Mesenchymal stem cell (in vitro differentiated cells and primary cell): ENCODE measurements at regions not wholly inside any gene's neighbourhood (a gene's known extent, or its start where the extent isn't known, plus 50 kb on each side); places are given as distances from the start of the nearest gene placed in this dataset.

ENCODE experiments used
- DNase-seq: peaks from one replicate; pipeline ENCODE4 v3.0.0-alpha.2; 2013
- H2AFZ ChIP-seq: one replicate; pipeline ENCODE4 v1.6.1; 2013; ENCODE audit warnings: low read depth, mild to moderate bottlenecking, control low read depth, inconsistent platforms, low read length, moderate library complexity
- H2AK5ac ChIP-seq: 2 replicates; pipeline ENCODE4 v1.6.1; 2013; ENCODE audit warnings: low read length, moderate library complexity, mild to moderate bottlenecking, inconsistent platforms; ENCODE audit not compliant: severe bottlenecking
- H2BK120ac ChIP-seq: one replicate; pipeline ENCODE4 v1.6.1; 2013; ENCODE audit warnings: low read depth, mild to moderate bottlenecking, inconsistent platforms, low read length, moderate library complexity
- H2BK12ac ChIP-seq, 2 experiments: one replicate each; pipeline ENCODE4 v1.6.1; 2013; ENCODE audit warnings: inconsistent platforms in 2 of 2, low read length in 2 of 2, mild to moderate bottlenecking in 2 of 2, moderate library complexity in 2 of 2, control low read depth in 1 of 2
- H2BK15ac ChIP-seq: one replicate; pipeline ENCODE4 v1.6.1; 2013; ENCODE audit warnings: mild to moderate bottlenecking, low read depth, inconsistent platforms; ENCODE audit not compliant: poor library complexity, severe bottlenecking
- H2BK5ac ChIP-seq: 2 replicates; pipeline ENCODE4 v1.6.1; 2013; ENCODE audit warnings: low read depth, mild to moderate bottlenecking, low read length, control low read depth, inconsistent platforms; ENCODE audit not compliant: poor library complexity, severe bottlenecking
- H3K14ac ChIP-seq, 2 experiments: one replicate each; pipeline ENCODE4 v1.6.1; 2013; ENCODE audit warnings: inconsistent platforms in 2 of 2, low read length in 2 of 2, control low read depth in 1 of 2, mild to moderate bottlenecking in 1 of 2, moderate library complexity in 1 of 2
- H3K18ac ChIP-seq, 2 experiments: one replicate each; pipeline ENCODE4 v1.6.1; 2013; ENCODE audit warnings: inconsistent platforms in 2 of 2, low read length in 2 of 2, control low read depth in 1 of 2, low read depth in 1 of 2, mild to moderate bottlenecking in 1 of 2
- H3K23ac ChIP-seq, 2 experiments: one replicate each; pipeline ENCODE4 v1.6.1; 2013; ENCODE audit warnings: inconsistent platforms in 2 of 2, low read length in 2 of 2, mild to moderate bottlenecking in 2 of 2, moderate library complexity in 2 of 2, control low read depth in 1 of 2
- H3K27ac ChIP-seq: 2 replicates; pipeline ENCODE4 v1.5.1; 2013; ENCODE audit warnings: mild to moderate bottlenecking, moderate library complexity, low read length, control low read depth, inconsistent platforms; ENCODE audit not compliant: poor library complexity, severe bottlenecking
- H3K27me3 ChIP-seq, 2 experiments: 2 replicates each; pipeline versions ENCODE4 v1.6.1 to v1.7.0; 2013; ENCODE audit warnings: low read length in 2 of 2, mild to moderate bottlenecking in 2 of 2, moderate library complexity in 2 of 2, control low read depth in 1 of 2, inconsistent platforms in 1 of 2; ENCODE audit not compliant: control insufficient read depth in 1 of 2, insufficient read depth in 1 of 2
- H3K36me3 ChIP-seq, 2 experiments: 2 replicates each; pipeline versions ENCODE4 v1.6.1 to v1.7.0; 2013; ENCODE audit warnings: low read length in 2 of 2, control low read depth in 1 of 2, inconsistent platforms in 1 of 2, low read depth in 1 of 2, mild to moderate bottlenecking in 1 of 2; ENCODE audit not compliant: insufficient read depth in 2 of 2, control insufficient read depth in 1 of 2
- H3K4ac ChIP-seq, 2 experiments: one replicate each; pipeline ENCODE4 v1.6.1; 2013; ENCODE audit warnings: inconsistent platforms in 2 of 2, low read length in 2 of 2, mild to moderate bottlenecking in 2 of 2, moderate library complexity in 2 of 2, control low read depth in 1 of 2, low read depth in 1 of 2
- H3K4me1 ChIP-seq: 2 replicates; pipeline ENCODE4 v1.6.1; 2013; ENCODE audit warnings: low read depth, low read length, control low read depth; ENCODE audit not compliant: control insufficient read depth, insufficient read depth
- H3K4me2 ChIP-seq: 2 replicates; pipeline ENCODE4 v1.6.1; 2013; ENCODE audit warnings: low read length, mild to moderate bottlenecking, inconsistent platforms; ENCODE audit not compliant: poor library complexity, severe bottlenecking
- H3K4me3 ChIP-seq, 2 experiments: 2 replicates each; pipeline versions ENCODE4 v1.5.1 to v1.7.0; 2013; ENCODE audit warnings: low read length in 2 of 2, mild to moderate bottlenecking in 2 of 2, control low read depth in 1 of 2, low read depth in 1 of 2; ENCODE audit not compliant: insufficient read depth in 1 of 2
- H3K79me1 ChIP-seq: replicated peaks from 2 replicates; pipeline ENCODE4 v1.6.1; 2013; ENCODE audit warnings: mild to moderate bottlenecking, control low read depth, low read length, inconsistent platforms; ENCODE audit not compliant: poor library complexity, severe bottlenecking
- H3K9ac ChIP-seq: 2 replicates; pipeline ENCODE4 v1.7.0; 2013; ENCODE audit warnings: mild to moderate bottlenecking, low read length, moderate library complexity
- H3K9me3 ChIP-seq: 2 replicates; pipeline ENCODE4 v1.7.0; 2013; ENCODE audit warnings: mild to moderate bottlenecking, low read length; ENCODE audit not compliant: control insufficient read depth
- H4K8ac ChIP-seq: one replicate; pipeline ENCODE4 v1.6.1; 2013; ENCODE audit warnings: inconsistent platforms, mild to moderate bottlenecking, low read length, moderate library complexity
- H4K91ac ChIP-seq: one replicate; pipeline ENCODE4 v1.6.1; 2013; ENCODE audit warnings: mild to moderate bottlenecking, low read length, inconsistent platforms
- WGBS: methylation state at CpG from one replicate; pipeline ENCODE4 v1.1.7; 2013; ENCODE audit warnings: mixed read lengths; 5-methylcytosine and 5-hydroxymethylcytosine counted together

DNA sequence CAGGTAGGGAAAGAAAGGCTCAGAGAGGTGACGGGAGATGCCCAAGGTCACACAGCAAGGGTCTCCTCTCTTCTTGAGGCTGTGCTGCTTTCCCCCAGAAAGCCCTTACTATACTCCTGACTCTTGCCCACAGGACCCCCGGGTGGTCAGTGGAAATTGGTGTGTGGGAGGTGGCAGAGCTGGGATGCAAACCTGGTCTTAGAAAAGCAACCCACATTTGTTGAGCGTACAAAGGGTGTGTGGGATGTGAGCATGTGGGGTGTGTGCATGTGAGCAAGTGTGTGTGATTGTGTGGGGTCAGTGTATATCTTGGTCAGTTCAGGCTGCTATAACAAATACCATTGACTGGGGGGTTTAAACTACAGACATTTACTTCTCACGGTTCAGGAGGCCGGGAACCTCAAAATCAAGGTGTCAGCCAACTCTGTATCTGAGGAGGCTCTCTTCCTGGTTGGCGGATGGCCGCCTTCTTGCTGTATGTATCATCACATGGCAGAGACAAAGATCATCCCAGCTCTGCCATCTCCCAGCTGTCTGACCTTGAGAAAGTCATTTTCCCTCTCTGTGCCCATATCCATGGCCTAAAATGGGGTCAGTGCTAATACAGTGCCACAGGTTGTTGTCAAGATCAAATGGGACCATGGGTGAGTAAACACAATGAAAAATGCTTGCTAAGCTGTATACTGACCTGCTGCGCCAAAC is 268.5 kb downstream of the PTPRU start:
- Histone ChIP-seq H2BK15ac (no peak overlapping the region), H3K27me3 (peaks cover 17 to 24% of the 10 kb centered on the region in 2 experiments), H2BK12ac (no peak overlapping the region), H3K23ac (no peak overlapping the region), H3K4me2 (no peak overlapping the region), H4K8ac (no peak overlapping the region), H3K18ac (no peak overlapping the region), H3K4me3 (no peak overlapping the region), H3K4ac (no peak overlapping the region), H3K36me3 (no peaks in the 10 kb centered on the region), H3K14ac (no peak overlapping the region), H3K9ac (no peak overlapping the region), H3K9me3 (no peaks in the 10 kb centered on the region), H3K4me1 (peaks cover 9% of the 10 kb centered on the region), H2AFZ (no peak overlapping the region), H3K79me1 (no peaks in the 10 kb centered on the region), H2BK5ac (no peak overlapping the region), H2BK120ac (no peak overlapping the region), H2AK5ac (no peak overlapping the region), H4K91ac (no peak overlapping the region), H3K27ac (no peak overlapping the region)
- DNase-seq = no peak
- WGBS = 84% methylated on average over 8 of the region's 8 CpGs

DNA sequence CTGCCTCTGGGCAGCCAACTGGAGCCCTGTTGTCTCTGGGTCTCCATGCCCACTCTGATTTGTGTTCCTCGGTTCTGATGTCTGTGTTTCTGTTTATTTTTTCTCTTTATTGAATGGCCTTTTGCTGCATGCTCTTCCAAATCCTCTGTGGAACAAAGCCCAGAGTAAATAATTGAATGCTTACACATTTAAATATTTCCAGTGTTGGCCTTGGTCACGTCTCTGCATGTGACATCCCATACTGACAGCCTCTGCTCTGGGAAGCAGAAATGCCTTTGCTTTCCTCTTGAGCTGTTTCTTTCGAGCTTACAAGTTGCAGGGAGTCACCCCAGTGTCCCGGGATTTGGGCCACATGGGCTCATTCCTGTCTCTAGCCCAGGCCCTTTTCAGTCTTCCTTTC is 267.9 kb downstream of the PTPRU start:
- H2AK5ac ChIP-seq = no peak overlapping the region
- H3K4ac ChIP-seq = no peak overlapping the region
- no peak for DNase-seq
- H3K27ac ChIP-seq = no peak overlapping the region
- no peak overlapping the region for H2BK15ac ChIP-seq
- no peaks in the 10 kb centered on the region for H3K79me1 ChIP-seq
- 72% methylated on average over 4 of the region's 4 CpGs for WGBS
- no peak overlapping the region for H2BK120ac ChIP-seq
- no peak overlapping the region for H4K91ac ChIP-seq
- peaks cover 16 to 26% of the 10 kb centered on the region in 2 experiments for H3K27me3 ChIP-seq
- H3K18ac ChIP-seq = no peak overlapping the region
- H2BK12ac ChIP-seq = no peak overlapping the region
- H3K4me2 ChIP-seq = no peak overlapping the region
- H3K14ac ChIP-seq = no peak overlapping the region
- H2BK5ac ChIP-seq = no peak overlapping the region
- no peaks in the 10 kb centered on the region for H3K36me3 ChIP-seq
- peaks cover 11% of the 10 kb centered on the region for H3K4me1 ChIP-seq
- H3K9ac ChIP-seq = no peak overlapping the region
- no peak overlapping the region for H3K4me3 ChIP-seq
- H3K23ac ChIP-seq = no peak overlapping the region
- H4K8ac ChIP-seq = no peak overlapping the region
- no peak overlapping the region for H2AFZ ChIP-seq
- no peaks in the 10 kb centered on the region for H3K9me3 ChIP-seq

DNA sequence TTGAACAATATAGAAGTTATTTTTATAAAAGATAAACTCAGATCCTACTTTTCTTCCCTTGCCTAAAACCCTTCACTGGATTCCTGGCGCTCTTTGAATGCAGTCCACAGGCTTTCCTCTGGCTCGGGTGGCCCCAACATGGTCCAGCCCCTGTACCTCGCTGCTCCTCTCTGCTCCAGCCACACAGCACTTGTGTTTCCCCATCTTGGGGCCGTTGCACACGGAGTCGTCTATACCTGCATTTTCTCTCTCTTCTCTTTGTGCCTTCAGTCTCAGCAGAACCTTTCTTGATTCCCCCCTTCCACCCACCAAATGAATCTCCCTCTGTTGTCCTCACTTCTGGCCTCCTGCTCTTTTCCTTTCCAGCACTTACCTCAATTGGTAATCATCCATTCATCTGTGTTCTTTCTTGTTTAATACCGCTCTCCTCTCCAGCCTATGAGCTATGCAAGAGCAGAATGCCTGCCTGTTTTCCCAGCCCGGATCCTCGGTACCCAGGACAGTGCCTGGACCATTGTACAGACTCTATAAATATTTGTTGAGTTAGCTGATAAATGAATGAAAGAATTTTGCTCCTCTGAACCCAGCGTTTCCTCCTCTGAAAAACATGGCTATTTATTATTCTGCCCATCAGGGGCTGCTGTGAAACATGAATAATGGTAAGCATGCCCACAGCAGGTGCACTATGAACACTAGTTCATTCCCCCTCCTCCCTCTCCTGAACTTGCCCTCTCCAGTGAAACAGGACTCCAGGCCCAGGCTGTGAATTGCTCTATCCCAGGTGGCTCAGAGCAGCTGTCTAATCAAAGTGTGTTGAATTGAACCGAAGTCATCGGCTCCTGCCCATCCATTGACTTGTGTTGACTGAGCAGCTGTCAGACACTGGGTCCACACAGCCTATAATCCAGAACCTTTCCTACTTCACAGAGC is 266.9 kb downstream of the PTPRU start:
- no peaks in the 10 kb centered on the region for H3K79me1 ChIP-seq
- H3K4me2 ChIP-seq = no peak overlapping the region
- H3K14ac ChIP-seq = no peak overlapping the region
- H3K27me3 ChIP-seq = peaks cover 19 to 20% of the 10 kb centered on the region in 2 experiments
- H2BK120ac ChIP-seq = no peak overlapping the region
- H3K23ac ChIP-seq = no peak overlapping the region
- H2BK5ac ChIP-seq = no peak overlapping the region
- no peak overlapping the region for H4K91ac ChIP-seq
- H3K27ac ChIP-seq = no peak overlapping the region
- WGBS = 80% methylated on average over 12 of the region's 12 CpGs
- no peak overlapping the region for H2AFZ ChIP-seq
- H3K4me3 ChIP-seq = no peak overlapping the region
- no peak overlapping the region for H3K9ac ChIP-seq
- no peak overlapping the region for H2BK12ac ChIP-seq
- no peak overlapping the region for H3K4ac ChIP-seq
- H3K18ac ChIP-seq = no peak overlapping the region
- H3K9me3 ChIP-seq = no peaks in the 10 kb centered on the region
- H3K4me1 ChIP-seq = peaks cover 12% of the 10 kb centered on the region
- no peak for DNase-seq
- H2AK5ac ChIP-seq = no peak overlapping the region
- H4K8ac ChIP-seq = no peak overlapping the region
- no peaks in the 10 kb centered on the region for H3K36me3 ChIP-seq
- no peak overlapping the region for H2BK15ac ChIP-seq

DNA sequence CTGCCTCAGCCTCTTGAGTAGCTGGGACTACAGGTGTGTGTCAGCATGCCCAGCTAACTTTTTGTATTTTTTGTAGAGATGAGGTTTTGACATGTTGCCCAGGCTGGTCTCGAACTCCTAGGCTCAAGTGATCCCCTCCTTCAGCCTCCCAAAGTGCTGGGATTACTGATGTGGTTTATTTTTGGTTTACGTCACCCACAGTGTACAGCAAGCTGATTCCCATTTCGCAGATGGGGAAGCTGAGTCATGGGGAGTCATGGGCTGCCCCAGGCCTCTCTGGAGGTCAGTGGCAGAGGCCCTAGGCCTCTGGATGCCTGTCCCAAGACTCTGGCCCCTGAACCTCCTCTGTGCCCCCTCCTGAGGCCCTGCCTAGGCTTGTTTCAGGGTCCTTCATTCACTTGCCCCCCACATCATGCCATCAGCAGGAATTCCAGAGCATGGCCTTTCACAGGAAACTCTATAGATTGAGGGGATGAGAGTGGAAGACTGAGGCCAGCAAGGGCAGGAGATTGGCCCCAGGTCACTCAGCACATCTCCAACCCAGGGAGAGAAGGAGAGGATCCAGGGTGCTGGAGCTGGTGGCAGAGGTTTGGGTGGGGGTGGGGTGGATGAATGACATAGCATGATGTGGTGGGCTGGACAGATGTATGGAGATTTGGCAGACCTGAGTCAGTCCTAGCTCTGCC is 266.0 kb downstream of the PTPRU start:
- no peaks in the 10 kb centered on the region for H3K36me3 ChIP-seq
- no peak overlapping the region for H3K4ac ChIP-seq
- no peak overlapping the region for H4K8ac ChIP-seq
- H2BK120ac ChIP-seq = no peak overlapping the region
- no peak overlapping the region for H2BK12ac ChIP-seq
- H3K4me3 ChIP-seq = no peak overlapping the region
- H2BK15ac ChIP-seq = no peak overlapping the region
- 80% methylated on average over 3 of the region's 3 CpGs for WGBS
- no peak overlapping the region for H2BK5ac ChIP-seq
- no peak overlapping the region for H3K14ac ChIP-seq
- DNase-seq = no peak
- H3K4me1 ChIP-seq = peaks cover 12% of the 10 kb centered on the region
- H2AK5ac ChIP-seq = no peak overlapping the region
- H4K91ac ChIP-seq = no peak overlapping the region
- H3K4me2 ChIP-seq = no peak overlapping the region
- no peak overlapping the region for H3K27ac ChIP-seq
- no peak overlapping the region for H3K18ac ChIP-seq
- H2AFZ ChIP-seq = no peak overlapping the region
- no peaks in the 10 kb centered on the region for H3K79me1 ChIP-seq
- no peak overlapping the region for H3K9ac ChIP-seq
- peaks cover 17 to 18% of the 10 kb centered on the region in 2 experiments for H3K27me3 ChIP-seq
- no peaks in the 10 kb centered on the region for H3K9me3 ChIP-seq
- no peak overlapping the region for H3K23ac ChIP-seq
